Eye (tissue), 1 donor: ENCODE measurements at regions not wholly inside any gene's neighbourhood (a gene's known extent, or its start where the extent isn't known, plus 50 kb on each side); places are given as distances from the start of the nearest gene placed in this dataset.

Source experiments
- DNase-seq: peaks from one replicate; pipeline ENCODE4 v3.0.0-alpha.2; 2015

GRCh38 chr16:73738266-73738665, 558.3 kb upstream of the PSMD7 start:
- no peak for DNase-seq

- DNase-seq: no peak
These were observed 559.0 kb upstream of the PSMD7 start for GRCh38 chr16:73737637-73738036.

- DNase-seq: no peak
These were observed 560.7 kb upstream of the PSMD7 start for GRCh38 chr16:73735954-73736353.

- DNase-seq: no peak
These were observed 561.6 kb upstream of the PSMD7 start for GRCh38 chr16:73735018-73735417.

GRCh38 chr16:73732681-73733080, 563.9 kb upstream of the PSMD7 start:
- no peak for DNase-seq

GRCh38 chr16:73732143-73732542, 564.5 kb upstream of the PSMD7 start:
- DNase-seq: no peak

- no peak for DNase-seq
These were observed 566.0 kb upstream of the PSMD7 start for GRCh38 chr16:73730481-73731090.

GRCh38 chr16:73725156-73725555, 571.5 kb upstream of the PSMD7 start:
- no peak for DNase-seq

GRCh38 chr16:73724503-73724902, 572.1 kb upstream of the PSMD7 start:
- DNase-seq: no peak

GRCh38 chr16:73717266-73717974, 579.2 kb upstream of the PSMD7 start:
- no peak for DNase-seq

GRCh38 chr16:73714976-73715375, 581.6 kb upstream of the PSMD7 start:
- peak; percentile 7 for DNase-seq

- peak; percentile 67 for DNase-seq
These were observed 582.7 kb upstream of the PSMD7 start for GRCh38 chr16:73713778-73714495.

- peak; percentile 25 for DNase-seq
These were observed 583.4 kb upstream of the PSMD7 start for GRCh38 chr16:73713251-73713650.

- no peak for DNase-seq
These were observed 585.1 kb upstream of the PSMD7 start for GRCh38 chr16:73711406-73712080.

GRCh38 chr16:73710526-73710925, 586.1 kb upstream of the PSMD7 start:
- peak; percentile 35 for DNase-seq

GRCh38 chr16:73707863-73708262, 588.8 kb upstream of the PSMD7 start:
- DNase-seq: no peak

- no peak for DNase-seq
These were observed 592.7 kb upstream of the PSMD7 start for GRCh38 chr16:73703891-73704290.

GRCh38 chr16:73697336-73697735, 599.3 kb upstream of the PSMD7 start:
- DNase-seq: no peak

GRCh38 chr16:73692861-73693260, 603.8 kb upstream of the PSMD7 start:
- DNase-seq: no peak

GRCh38 chr16:73683804-73684203, 612.8 kb upstream of the PSMD7 start:
- no peak for DNase-seq

GRCh38 chr16:73672135-73672534, 624.2 kb upstream of the ZFHX3 start:
- DNase-seq: no peak

GRCh38 chr16:73670836-73671820, 623.2 kb upstream of the ZFHX3 start:
- peak; percentile 51 for DNase-seq
